Hepatocyte (in vitro differentiated cells): ENCODE measurements at regions not wholly inside any gene's neighbourhood (a gene's known extent, or its start where the extent isn't known, plus 50 kb on each side); places are given as distances from the start of the nearest gene placed in this dataset.

Experiments used
- DNase-seq: peaks from one replicate; pipeline ENCODE4 v3.0.0-alpha.2; 2016; ENCODE audit warnings: low spot score
- H2AFZ ChIP-seq: fragments of 200-600 bp; sonication (generic); 2 replicates; pipeline ENCODE4 v1.6.0; 2016; ENCODE audit warnings: antibody characterized with exemption, mild to moderate bottlenecking
- H3K27ac ChIP-seq: fragments of 200-600 bp; sonication (generic); 2 replicates; pipeline ENCODE4 v1.5.1; 2016; ENCODE audit warnings: mild to moderate bottlenecking
- H3K27me3 ChIP-seq: fragments of 200-600 bp; sonication (generic); 2 replicates; pipeline ENCODE4 v1.6.1; 2016
- H3K36me3 ChIP-seq: fragments of 200-600 bp; sonication (generic); replicated peaks from 2 replicates; pipeline ENCODE4 v1.5.1; 2016; ENCODE audit warnings: low read depth; ENCODE audit not compliant: insufficient read depth
- H3K4me1 ChIP-seq: fragments of 200-600 bp; sonication (generic); 2 replicates; pipeline ENCODE4 v1.5.1; 2016; ENCODE audit warnings: mild to moderate bottlenecking, moderate library complexity; ENCODE audit not compliant: insufficient read depth
- H3K4me2 ChIP-seq: fragments of 200-600 bp; sonication (generic); 2 replicates; pipeline ENCODE4 v1.6.0; 2016
- H3K4me3 ChIP-seq: fragments of 200-600 bp; sonication (generic); 2 replicates; pipeline ENCODE4 v1.5.1; 2016; ENCODE audit warnings: mild to moderate bottlenecking
- H3K79me2 ChIP-seq: fragments of 200-600 bp; sonication (generic); 2 replicates; pipeline ENCODE4 v1.6.0; 2017; ENCODE audit warnings: mild to moderate bottlenecking
- H3K9me2 ChIP-seq: fragments of 200-600 bp; sonication (generic); replicated peaks from 2 replicates; pipeline ENCODE4 v1.6.0; 2017; ENCODE audit warnings: mild to moderate bottlenecking; ENCODE audit not compliant: insufficient read depth
- H3K9me3 ChIP-seq: fragments of 200-600 bp; sonication (generic); 2 replicates; pipeline ENCODE4 v1.5.1; 2016; ENCODE audit warnings: low read depth, mild to moderate bottlenecking
- H4K20me1 ChIP-seq: fragments of 200-600 bp; sonication (generic); 2 replicates; pipeline ENCODE4 v1.6.0; 2016; ENCODE audit warnings: mild to moderate bottlenecking; ENCODE audit not compliant: insufficient read depth, poor library complexity, severe bottlenecking
- CTCF ChIP-seq: fragments of 200-600 bp; sonication (generic); IDR thresholded peaks from 2 replicates; pipeline ENCODE4 v1.5.1; 2016; ENCODE audit warnings: antibody characterized with exemption, mild to moderate bottlenecking; ENCODE audit not compliant: poor library complexity
- EZH2 ChIP-seq: fragments of 200-600 bp; sonication (generic); IDR thresholded peaks from 2 replicates; pipeline ENCODE4 v1.6.1; 2016; ENCODE audit warnings: antibody characterized with exemption, mild to moderate bottlenecking, borderline replicate concordance
- EZH2phosphoT487 ChIP-seq: fragments of 200-600 bp; sonication (generic); IDR thresholded peaks from one replicate; pipeline ENCODE4 v1.6.1; 2018; ENCODE audit warnings: antibody characterized with exemption, mild to moderate bottlenecking, low read depth, moderate library complexity; ENCODE audit not compliant: unreplicated experiment, severe bottlenecking
- WGBS: methylation state at CpG from one replicate; pipeline ENCODE4 v1.1.6; 2016; ENCODE audit warnings: low lambda C conversion rate; ENCODE audit errors: missing lambda C conversion rate; 5-methylcytosine and 5-hydroxymethylcytosine counted together

- 75% methylated on average over 4 of the region's 4 CpGs for WGBS
- H3K27ac ChIP-seq: no peak overlapping the region
- no peaks in the 10 kb centered on the region for H3K27me3 ChIP-seq
- no peak for DNase-seq
- H2AFZ ChIP-seq: no peak overlapping the region
- H3K9me3 ChIP-seq: no peaks in the 10 kb centered on the region
- H3K4me1 ChIP-seq: peaks cover 6% of the 10 kb centered on the region
- H3K9me2 ChIP-seq: no peaks in the 10 kb centered on the region
- no peak overlapping the region for H3K4me2 ChIP-seq
- no peaks in the 10 kb centered on the region for H4K20me1 ChIP-seq
- no peaks in the 10 kb centered on the region for H3K79me2 ChIP-seq
- H3K36me3 ChIP-seq: no peaks in the 10 kb centered on the region
- no peak for TF ChIP-seq EZH2phosphoT487
- no peak for TF ChIP-seq CTCF
- TF ChIP-seq EZH2: no peak
- H3K4me3 ChIP-seq: no peak overlapping the region
Measured at GRCh38 chr1:214844319-214844718, 238.2 kb upstream of the KCNK2 start.

GRCh38 chr1:214846276-214846675 lies 236.3 kb upstream of the KCNK2 start:
- TF ChIP-seq CTCF (no peak), EZH2 (no peak), EZH2phosphoT487 (no peak)

GRCh38 chr1:214847071-214847810 lies 235.3 kb upstream of the KCNK2 start:
- H2AFZ ChIP-seq: no peak overlapping the region
- no peak for DNase-seq
- H3K27me3 ChIP-seq: no peaks in the 10 kb centered on the region
- no peaks in the 10 kb centered on the region for H3K36me3 ChIP-seq
- no peaks in the 10 kb centered on the region for H3K9me2 ChIP-seq
- H4K20me1 ChIP-seq: no peaks in the 10 kb centered on the region
- H3K27ac ChIP-seq: no peak overlapping the region
- TF ChIP-seq EZH2phosphoT487 (no peak), CTCF (no peak), EZH2 (no peak)
- peaks cover 6% of the 10 kb centered on the region for H3K4me1 ChIP-seq
- no peaks in the 10 kb centered on the region for H3K79me2 ChIP-seq
- no peak overlapping the region for H3K4me3 ChIP-seq
- no peaks in the 10 kb centered on the region for H3K9me3 ChIP-seq
- 53% methylated on average over 7 of the region's 7 CpGs for WGBS
- no peak overlapping the region for H3K4me2 ChIP-seq

More at GRCh38 chr1:214846276-214846675, 236.3 kb upstream of the KCNK2 start:
- Histone ChIP-seq H3K4me3 (no peak overlapping the region), H3K4me2 (no peak overlapping the region), H3K9me3 (no peaks in the 10 kb centered on the region), H3K36me3 (no peaks in the 10 kb centered on the region), H3K79me2 (no peaks in the 10 kb centered on the region), H3K27ac (no peak overlapping the region), H2AFZ (no peak overlapping the region), H4K20me1 (no peaks in the 10 kb centered on the region), H3K4me1 (peaks cover 6% of the 10 kb centered on the region), H3K27me3 (no peaks in the 10 kb centered on the region), H3K9me2 (no peaks in the 10 kb centered on the region)
- 87% methylated on average over 5 of the region's 5 CpGs for WGBS
- DNase-seq: no peak
